ENCODE measurements at regions not wholly inside any gene's neighbourhood (a gene's known extent, or its start where the extent isn't known, plus 50 kb on each side); places are given as distances from the start of the nearest gene placed in this dataset.

- no peaks in the 10 kb centered on the region for H3F3A ChIP-seq (ENCODE audit: insufficient read depth, low read depth)
- ChIA-PET CTCF (no interaction called here), POLR2A (ENCODE audit: unreplicated experiment) (no interaction called here)
- H2AFZ ChIP-seq: no peak overlapping the region
- H3K27ac ChIP-seq: no peak overlapping the region
- no peak for DNase-seq
- no peak overlapping the region for H3K4me3 ChIP-seq
- no peaks in the 10 kb centered on the region for H3K4me1 ChIP-seq (replicated peaks; ENCODE audit: insufficient read depth)
- H3K27me3 ChIP-seq (ENCODE audit: insufficient read depth, low read depth): no peaks in the 10 kb centered on the region
- H3K4me2 ChIP-seq: no peak overlapping the region
- no peak for TF ChIP-seq CTCF (conservative IDR thresholded peaks at IDR 0.05)
- no peaks in the 10 kb centered on the region for H3K9me2 ChIP-seq (ENCODE audit: insufficient read depth)
- intact Hi-C loops (cut with micrococcal nuclease; ENCODE audit: unreplicated experiment): no loop called here
- H3K79me2 ChIP-seq (ENCODE audit: low read depth): no peaks in the 10 kb centered on the region
- no peaks in the 10 kb centered on the region for H3K36me3 ChIP-seq (ENCODE audit: low read depth)
- no TSS peak for BruUV-seq (replicated peaks)
- H3K9me3 ChIP-seq (ENCODE audit: insufficient read depth, low read depth): no peaks in the 10 kb centered on the region
- no peaks in the 10 kb centered on the region for H4K20me1 ChIP-seq (ENCODE audit: insufficient read depth)
These were observed 1422.3 kb downstream of the PLA2G4A start for GRCh38 chr1:188251036-188251435.

- Histone ChIP-seq H4K20me1 (ENCODE audit: insufficient read depth) (no peaks in the 10 kb centered on the region), H3F3A (ENCODE audit: insufficient read depth, low read depth) (no peaks in the 10 kb centered on the region), H3K4me1 (replicated peaks; ENCODE audit: insufficient read depth) (no peaks in the 10 kb centered on the region), H3K4me2 (no peak overlapping the region), H3K27ac (no peak overlapping the region), H3K9me3 (ENCODE audit: insufficient read depth, low read depth) (no peaks in the 10 kb centered on the region), H3K4me3 (no peak overlapping the region), H3K27me3 (ENCODE audit: insufficient read depth, low read depth) (no peaks in the 10 kb centered on the region), H3K36me3 (ENCODE audit: low read depth) (no peaks in the 10 kb centered on the region), H3K79me2 (ENCODE audit: low read depth) (no peaks in the 10 kb centered on the region), H3K9me2 (ENCODE audit: insufficient read depth) (no peaks in the 10 kb centered on the region), H2AFZ (no peak overlapping the region)
- no peak for DNase-seq
- ChIA-PET CTCF (no interaction called here), POLR2A (ENCODE audit: unreplicated experiment) (no interaction called here)
- TF ChIP-seq CTCF (conservative IDR thresholded peaks at IDR 0.05): no peak
- no peak for TF ChIP-seq EZH2 (IDR thresholded peaks at IDR 0.05; ENCODE audit: low read depth)
- BruUV-seq (replicated peaks): no TSS peak
- intact Hi-C loops (cut with micrococcal nuclease; ENCODE audit: unreplicated experiment): no loop called here
These were observed 1433.1 kb downstream of the PLA2G4A start for GRCh38 chr1:188261849-188262248.

GRCh38 chr1:188269956-188270355 is 1441.2 kb downstream of the PLA2G4A start:
- no peaks in the 10 kb centered on the region for H3K36me3 ChIP-seq (ENCODE audit: low read depth)
- no peaks in the 10 kb centered on the region for H3K9me2 ChIP-seq (ENCODE audit: insufficient read depth)
- ChIA-PET CTCF (no interaction called here), POLR2A (ENCODE audit: unreplicated experiment) (no interaction called here)
- no peaks in the 10 kb centered on the region for H4K20me1 ChIP-seq (ENCODE audit: insufficient read depth)
- BruUV-seq (replicated peaks): no TSS peak
- H3K4me3 ChIP-seq: no peak overlapping the region
- H3K9me3 ChIP-seq (ENCODE audit: insufficient read depth, low read depth): no peaks in the 10 kb centered on the region
- intact Hi-C loops (cut with micrococcal nuclease; ENCODE audit: unreplicated experiment): no loop called here
- no peaks in the 10 kb centered on the region for H3K4me1 ChIP-seq (replicated peaks; ENCODE audit: insufficient read depth)
- no peak overlapping the region for H3K4me2 ChIP-seq
- no peak for TF ChIP-seq CTCF (conservative IDR thresholded peaks at IDR 0.05)
- H3K27ac ChIP-seq: no peak overlapping the region
- no peaks in the 10 kb centered on the region for H3F3A ChIP-seq (ENCODE audit: insufficient read depth, low read depth)
- no peaks in the 10 kb centered on the region for H3K79me2 ChIP-seq (ENCODE audit: low read depth)
- H2AFZ ChIP-seq: no peak overlapping the region
- H3K27me3 ChIP-seq (ENCODE audit: insufficient read depth, low read depth): no peaks in the 10 kb centered on the region
- no peak for DNase-seq

Measured in PC-9 (cell line).